ENCODE measurements at regions not wholly inside any gene's neighbourhood (a gene's known extent, or its start where the extent isn't known, plus 50 kb on each side); places are given as distances from the start of the nearest gene placed in this dataset.

DNA sequence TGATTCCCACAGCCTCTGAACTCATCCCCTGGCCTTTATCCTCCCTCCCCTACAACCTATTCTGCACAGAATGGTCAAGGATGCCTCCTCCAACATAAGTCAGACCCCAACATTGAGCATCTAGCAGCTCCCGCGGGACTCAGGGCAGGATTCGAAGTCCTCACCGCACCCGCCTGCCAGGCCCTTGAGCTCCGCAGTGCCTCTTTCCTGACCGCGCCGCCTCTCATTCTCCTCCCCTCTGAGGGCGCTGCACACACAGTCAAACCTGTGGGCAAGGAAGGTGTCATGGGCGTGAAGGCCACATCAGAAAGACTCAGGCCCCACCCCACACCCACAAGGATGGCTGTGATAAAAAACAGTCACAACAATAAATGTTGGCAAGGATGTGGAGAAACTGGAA, 84.1 kb downstream of the CPZ start:
- BruUV-seq (replicated peaks): no TSS peak
- H3K79me2 ChIP-seq (ENCODE audit: control insufficient read depth, insufficient read depth, low read length): no peaks in the 10 kb centered on the region
- no peaks in the 10 kb centered on the region for H3K36me3 ChIP-seq (ENCODE audit: control insufficient read depth in 2 of 2, extremely low read depth in 1 of 2, insufficient read depth in 2 of 2, low read length in 2 of 2)
- no peak overlapping the region for H3K27ac ChIP-seq (ENCODE audit: insufficient read depth, low read depth, low read length)
- H3K27me3 ChIP-seq (ENCODE audit: control insufficient read depth in 2 of 2, insufficient read depth in 2 of 2, low read length in 2 of 2): no peaks in the 10 kb centered on the region
- ChIA-PET CTCF (no interaction called here), POLR2A (no interaction called here)
- no peak overlapping the region for H2AFZ ChIP-seq (ENCODE audit: low read depth, low read length)
- DNase-seq (ENCODE audit: low read depth, low spot score): no peak
- no peak overlapping the region for H3K4me2 ChIP-seq (ENCODE audit: insufficient read depth, low read length)
- intact Hi-C loops (cut with micrococcal nuclease) (no loop called here), dilution Hi-C loops (cut with MboI; ENCODE audit: extremely low pct_ligation_motif_present, low sequenced_read_pairs) (no loop called here)
- no peaks in the 10 kb centered on the region for H3K9me1 ChIP-seq (replicated peaks; ENCODE audit: control insufficient read depth, extremely low read depth, insufficient read depth, low read length)
- no peak for FAIRE-seq
- no peaks in the 10 kb centered on the region for H3K4me1 ChIP-seq (ENCODE audit: control insufficient read depth, extremely low read depth, insufficient read depth, low read length)
- no peaks in the 10 kb centered on the region for H4K20me1 ChIP-seq (replicated peaks; ENCODE audit: control insufficient read depth, extremely low read depth, insufficient read depth, low read length)
- no peak overlapping the region for H3K9ac ChIP-seq (replicated peaks; ENCODE audit: extremely low read depth, insufficient read depth, low read length)
- TF ChIP-seq, protein P1, sequence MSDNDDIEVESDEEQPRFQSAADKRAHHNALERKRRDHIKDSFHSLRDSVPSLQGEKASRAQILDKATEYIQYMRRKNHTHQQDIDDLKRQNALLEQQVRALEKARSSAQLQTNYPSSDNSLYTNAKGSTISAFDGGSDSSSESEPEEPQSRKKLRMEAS (IDR thresholded peaks at IDR 0.05; ENCODE audit: insufficient read depth, insufficient read length): no peak
- TF ChIP-seq FOS (IDR thresholded peaks at IDR 0.05; ENCODE audit: borderline replicate concordance, insufficient read depth, low read length) (no peak), MYC (IDR thresholded peaks at IDR 0.05; ENCODE audit: low read depth, low read length) (no peak)
- H3K9me3 ChIP-seq (replicated peaks; ENCODE audit: control insufficient read depth, insufficient read depth, low read length): no peaks in the 10 kb centered on the region
- H3K4me3 ChIP-seq (replicated peaks in 1 of 3; ENCODE audit: insufficient read depth in 1 of 3, low read depth in 1 of 3, low read length in 3 of 3): no peak overlapping the region

DNA sequence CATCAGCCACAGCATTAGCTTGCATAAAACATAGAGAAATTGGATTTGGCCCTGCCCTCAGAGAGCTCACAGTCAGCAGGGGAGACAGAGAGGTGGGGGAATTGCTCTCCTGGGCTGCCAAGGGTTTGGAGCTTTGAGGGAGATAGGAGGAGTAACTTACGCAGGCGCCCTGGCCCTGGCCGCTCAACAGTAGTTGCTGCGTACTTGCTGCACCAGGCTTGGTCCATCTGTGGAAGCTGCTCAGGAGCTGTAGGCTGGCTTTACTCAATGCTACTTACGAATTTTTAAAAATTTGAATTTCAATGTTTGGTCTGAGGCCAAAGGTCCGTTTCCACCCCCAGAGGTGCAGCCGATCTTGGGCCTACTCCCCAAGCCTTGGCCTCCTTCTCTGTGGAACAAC, 83.3 kb downstream of the CPZ start:
- Histone ChIP-seq H3K9me3 (replicated peaks; ENCODE audit: control insufficient read depth, insufficient read depth, low read length) (no peaks in the 10 kb centered on the region), H3K36me3 (ENCODE audit: control insufficient read depth in 2 of 2, extremely low read depth in 1 of 2, insufficient read depth in 2 of 2, low read length in 2 of 2) (no peaks in the 10 kb centered on the region), H3K79me2 (ENCODE audit: control insufficient read depth, insufficient read depth, low read length) (no peaks in the 10 kb centered on the region), H3K4me1 (ENCODE audit: control insufficient read depth, extremely low read depth, insufficient read depth, low read length) (no peaks in the 10 kb centered on the region), H3K27ac (ENCODE audit: insufficient read depth, low read depth, low read length) (no peak overlapping the region), H3K27me3 (ENCODE audit: control insufficient read depth in 2 of 2, insufficient read depth in 2 of 2, low read length in 2 of 2) (no peaks in the 10 kb centered on the region), H3K9ac (replicated peaks; ENCODE audit: extremely low read depth, insufficient read depth, low read length) (no peak overlapping the region), H3K4me3 (replicated peaks in 1 of 3; ENCODE audit: insufficient read depth in 1 of 3, low read depth in 1 of 3, low read length in 3 of 3) (no peak overlapping the region), H2AFZ (ENCODE audit: low read depth, low read length) (no peak overlapping the region), H4K20me1 (replicated peaks; ENCODE audit: control insufficient read depth, extremely low read depth, insufficient read depth, low read length) (no peaks in the 10 kb centered on the region), H3K4me2 (ENCODE audit: insufficient read depth, low read length) (no peak overlapping the region), H3K9me1 (replicated peaks; ENCODE audit: control insufficient read depth, extremely low read depth, insufficient read depth, low read length) (no peaks in the 10 kb centered on the region)
- ChIA-PET POLR2A (no interaction called here), CTCF (no interaction called here)
- intact Hi-C loops (cut with micrococcal nuclease): no loop called here
- FAIRE-seq (no peak), DNase-seq (ENCODE audit: low read depth, low spot score) (no peak)
- dilution Hi-C loops (cut with MboI; ENCODE audit: extremely low pct_ligation_motif_present, low sequenced_read_pairs): no loop called here
- no TSS peak for BruUV-seq (replicated peaks)
- TF ChIP-seq JUN (IDR thresholded peaks at IDR 0.05; ENCODE audit: borderline replicate concordance, insufficient read depth, insufficient read length, low read depth): no peak
- no peak for TF ChIP-seq POLR2A (IDR thresholded peaks at IDR 0.05; ENCODE audit: low read depth, low read length)
- TF ChIP-seq EZH2 (IDR thresholded peaks at IDR 0.05; ENCODE audit: borderline replicate concordance, low read depth, low read length, severe bottlenecking): no peak
- TF ChIP-seq POLR2AphosphoS5 (IDR thresholded peaks at IDR 0.05; ENCODE audit: insufficient read depth, low read depth, low read length): no peak
- TF ChIP-seq, protein P2, sequence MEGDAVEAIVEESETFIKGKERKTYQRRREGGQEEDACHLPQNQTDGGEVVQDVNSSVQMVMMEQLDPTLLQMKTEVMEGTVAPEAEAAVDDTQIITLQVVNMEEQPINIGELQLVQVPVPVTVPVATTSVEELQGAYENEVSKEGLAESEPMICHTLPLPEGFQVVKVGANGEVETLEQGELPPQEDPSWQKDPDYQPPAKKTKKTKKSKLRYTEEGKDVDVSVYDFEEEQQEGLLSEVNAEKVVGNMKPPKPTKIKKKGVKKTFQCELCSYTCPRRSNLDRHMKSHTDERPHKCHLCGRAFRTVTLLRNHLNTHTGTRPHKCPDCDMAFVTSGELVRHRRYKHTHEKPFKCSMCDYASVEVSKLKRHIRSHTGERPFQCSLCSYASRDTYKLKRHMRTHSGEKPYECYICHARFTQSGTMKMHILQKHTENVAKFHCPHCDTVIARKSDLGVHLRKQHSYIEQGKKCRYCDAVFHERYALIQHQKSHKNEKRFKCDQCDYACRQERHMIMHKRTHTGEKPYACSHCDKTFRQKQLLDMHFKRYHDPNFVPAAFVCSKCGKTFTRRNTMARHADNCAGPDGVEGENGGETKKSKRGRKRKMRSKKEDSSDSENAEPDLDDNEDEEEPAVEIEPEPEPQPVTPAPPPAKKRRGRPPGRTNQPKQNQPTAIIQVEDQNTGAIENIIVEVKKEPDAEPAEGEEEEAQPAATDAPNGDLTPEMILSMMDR (IDR thresholded peaks at IDR 0.05; ENCODE audit: extremely low read depth in 1 of 2, insufficient read depth in 1 of 2, low read depth in 1 of 2, low read length in 2 of 2): no peak
- TF ChIP-seq, protein P1 (IDR thresholded peaks at IDR 0.05; ENCODE audit: insufficient read depth, insufficient read length): no peak
- no peak for TF ChIP-seq FOS (IDR thresholded peaks at IDR 0.05; ENCODE audit: borderline replicate concordance, insufficient read depth, low read length)
- TF ChIP-seq GATA2 (IDR thresholded peaks at IDR 0.05; ENCODE audit: insufficient read depth, insufficient read length, low read depth, low read length): no peak
- TF ChIP-seq MYC (IDR thresholded peaks at IDR 0.05; ENCODE audit: low read depth, low read length): no peak
